Chondrocyte (in vitro differentiated cells): ENCODE measurements at regions not wholly inside any gene's neighbourhood (a gene's known extent, or its start where the extent isn't known, plus 50 kb on each side); places are given as distances from the start of the nearest gene placed in this dataset.

Source experiments
- DNase-seq: peaks from one replicate; pipeline ENCODE4 v3.0.0; 2021; ENCODE audit warnings: mixed read lengths, low spot score
- H3K27ac Mint-ChIP-seq: one replicate; pipeline ENCODE4 v1.8.0; 2021; ENCODE audit warnings: mild to moderate bottlenecking, moderate library complexity, mixed read lengths; ENCODE audit not compliant: unreplicated experiment
- H3K27me3 Mint-ChIP-seq: 2 replicates; pipeline ENCODE4 v1.8.0; 2021; ENCODE audit warnings: low read depth, mixed read lengths
- H3K36me3 Mint-ChIP-seq: 2 replicates; pipeline ENCODE4 v1.8.0; 2021; ENCODE audit warnings: low read depth, mixed read lengths
- H3K4me1 Mint-ChIP-seq: 2 replicates; pipeline ENCODE4 v1.8.0; 2021; ENCODE audit warnings: low read depth, mild to moderate bottlenecking, mixed read lengths
- H3K4me3 Mint-ChIP-seq: one replicate; pipeline ENCODE4 v1.8.0; 2021; ENCODE audit warnings: mild to moderate bottlenecking, moderate library complexity, mixed read lengths; ENCODE audit not compliant: unreplicated experiment
- H3K9me3 Mint-ChIP-seq: 2 replicates; pipeline ENCODE4 v1.8.0; 2021; ENCODE audit warnings: low read depth, mixed read lengths
- CTCF ChIP-seq: fragments of 200-600 bp; sonication (generic); IDR thresholded peaks from 2 replicates; pipeline ENCODE4 v1.5.0; 2021; ENCODE audit warnings: antibody characterized with exemption, mild to moderate bottlenecking, moderate library complexity

- Mint-ChIP-seq H3K4me3 (no peak overlapping the region), H3K36me3 (no peaks in the 10 kb centered on the region), H3K9me3 (peaks cover 39% of the 10 kb centered on the region), H3K27me3 (no peaks in the 10 kb centered on the region), H3K4me1 (no peaks in the 10 kb centered on the region), H3K27ac (no peak overlapping the region)
- TF ChIP-seq CTCF, result no peak
- DNase-seq, result no peak
Observed at GRCh38 chr1:5594056-5594956, 397.9 kb downstream of the NPHP4 start.

GRCh38 chr1:5590717-5591116, 401.5 kb downstream of the NPHP4 start:
- no peak for DNase-seq
- no peak for TF ChIP-seq CTCF
- peaks cover 38% of the 10 kb centered on the region for H3K9me3 Mint-ChIP-seq

GRCh38 chr1:5586629-5587028, 405.6 kb downstream of the NPHP4 start:
- no peak overlapping the region for H3K4me3 Mint-ChIP-seq
- no peaks in the 10 kb centered on the region for H3K4me1 Mint-ChIP-seq
- no peaks in the 10 kb centered on the region for H3K27me3 Mint-ChIP-seq
- no peaks in the 10 kb centered on the region for H3K36me3 Mint-ChIP-seq
- DNase-seq, result no peak
- H3K9me3 Mint-ChIP-seq, result peaks cover 37% of the 10 kb centered on the region
- H3K27ac Mint-ChIP-seq, result no peak overlapping the region
- TF ChIP-seq CTCF, result no peak

More at GRCh38 chr1:5590717-5591116, 401.5 kb downstream of the NPHP4 start:
- Mint-ChIP-seq H3K4me1 (no peaks in the 10 kb centered on the region), H3K36me3 (no peaks in the 10 kb centered on the region), H3K27ac (no peak overlapping the region), H3K4me3 (no peak overlapping the region), H3K27me3 (no peaks in the 10 kb centered on the region)

- Mint-ChIP-seq H3K4me3 (no peak overlapping the region), H3K9me3 (peaks cover 38% of the 10 kb centered on the region), H3K27me3 (no peaks in the 10 kb centered on the region), H3K4me1 (no peaks in the 10 kb centered on the region), H3K36me3 (no peaks in the 10 kb centered on the region), H3K27ac (no peak overlapping the region)
- no peak for DNase-seq
- TF ChIP-seq CTCF, result no peak
Observed at GRCh38 chr1:5585256-5585655, 407.0 kb downstream of the NPHP4 start.

- no peak for DNase-seq
- Mint-ChIP-seq H3K4me3 (no peak overlapping the region), H3K27ac (no peak overlapping the region), H3K36me3 (no peaks in the 10 kb centered on the region), H3K9me3 (peaks cover 27% of the 10 kb centered on the region), H3K4me1 (no peaks in the 10 kb centered on the region), H3K27me3 (no peaks in the 10 kb centered on the region)
- no peak for TF ChIP-seq CTCF
Observed at GRCh38 chr1:5580926-5581325, 411.3 kb downstream of the NPHP4 start.
